Panc1 (cell line): ENCODE measurements at regions not wholly inside any gene's neighbourhood (a gene's known extent, or its start where the extent isn't known, plus 50 kb on each side); places are given as distances from the start of the nearest gene placed in this dataset.

ENCODE experiments used
- ATAC-seq: fragments of 200-7000 bp; cut with Tn5 transposase; 2 replicates; pipeline ENCODE4 v1.9.1; 2020; ENCODE audit warnings: mild to moderate bottlenecking, moderate library complexity
- BruUV-seq: library from RNA; stranded (reverse); fragments of 400-500 nt; replicated peaks from 2 replicates; lab custom pipeline; 2021; lab: Mats Ljungman, UMichigan
- CTCF ChIA-PET: fragments of 300-600 bp; sonication (Branson Sonifier 250); formaldehyde crosslinking; loops from one replicate; lab custom pipeline; 2022; ENCODE audit warnings: antibody characterized with exemption; lab: Charles Lee
- POLR2A ChIA-PET: fragments of 300-600 bp; sonication (Branson Sonifier 250); formaldehyde crosslinking; loops from one replicate; lab custom pipeline; 2022; ENCODE audit warnings: antibody characterized with exemption; lab: Charles Lee
- DNase-seq: peaks from one replicate; pipeline ENCODE4 v3.0.0-alpha.2; 2010; ENCODE audit warnings: low read depth, low spot score
- H3K27ac ChIP-seq: 2 replicates; pipeline ENCODE4 v1.5.1; 2011; ENCODE audit warnings: mild to moderate bottlenecking, low read length, inconsistent platforms
- H3K27me3 ChIP-seq: fragments of 200-500 bp; sonication (Bioruptor generic); 2 replicates; pipeline ENCODE4 v1.6.0; 2014; ENCODE audit warnings: low read length, inconsistent platforms; ENCODE audit not compliant: control insufficient read depth, insufficient read depth
- H3K36me3 ChIP-seq: fragments of 200-500 bp; sonication (Bioruptor generic); 2 replicates; pipeline ENCODE4 v1.5.1; 2014; ENCODE audit warnings: inconsistent platforms, mild to moderate bottlenecking, low read length, moderate library complexity; ENCODE audit not compliant: control insufficient read depth, insufficient read depth
- H3K4me1 ChIP-seq: 2 replicates; pipeline ENCODE4 v1.5.1; 2011; ENCODE audit warnings: inconsistent platforms, mild to moderate bottlenecking, low read length, moderate library complexity; ENCODE audit not compliant: control insufficient read depth, insufficient read depth
- H3K4me3 ChIP-seq, 2 experiments: 2 replicates each; pipeline ENCODE4 v1.5.1; 2011 to 2012; ENCODE audit warnings: low read depth in 2 of 2, low read length in 2 of 2, mild to moderate bottlenecking in 2 of 2, inconsistent platforms in 1 of 2, moderate library complexity in 1 of 2
- H3K9me3 ChIP-seq: fragments of 200-500 bp; sonication (Bioruptor generic); 2 replicates; pipeline ENCODE4 v1.5.1; 2014; ENCODE audit warnings: low read depth, mild to moderate bottlenecking, inconsistent platforms, low read length, moderate library complexity; ENCODE audit not compliant: control insufficient read depth, insufficient read depth
- POLR2AphosphoS5 ChIP-seq: IDR thresholded peaks from 2 replicates; pipeline ENCODE4 v1.6.1; 2012; ENCODE audit warnings: mild to moderate bottlenecking, low read depth, low read length, moderate library complexity
- SIN3A ChIP-seq: IDR thresholded peaks from 2 replicates; pipeline ENCODE4 v1.6.1; 2012; ENCODE audit warnings: low read depth, mild to moderate bottlenecking, low read length, moderate library complexity, borderline replicate concordance; ENCODE audit not compliant: insufficient read depth
- TCF7L2 ChIP-seq: IDR thresholded peaks from 2 replicates; pipeline ENCODE4 v1.6.1; 2011; ENCODE audit warnings: mild to moderate bottlenecking, low read depth, low read length, inconsistent platforms
- in situ Hi-C: cut with HindIII; loops from 2 replicates; pipeline ENCODE4 v1.10.0; 2016; ENCODE audit warnings: low sequenced_read_pairs, low pct_unique_long_range_greater_than_20kb
- intact Hi-C: fragments of 100-400 bp; cut with micrococcal nuclease; formaldehyde crosslinking; loops from one replicate; pipeline ENCODE4 v1.10.0; 2022; ENCODE audit not compliant: unreplicated experiment
- TF ChIP-seq, protein P1 (sequence below): fragments of 450-650 bp; IDR thresholded peaks from 2 replicates; pipeline ENCODE4 v1.5.1; 2017; ENCODE audit warnings: mild to moderate bottlenecking
- TF ChIP-seq, protein P2 (sequence below), 2 experiments: IDR thresholded peaks; 2 replicates each; pipeline ENCODE4 v1.6.1; 2011 to 2012; ENCODE audit warnings: low read depth in 2 of 2, control low read depth in 1 of 2, low read length in 1 of 2, mild to moderate bottlenecking in 1 of 2, moderate library complexity in 1 of 2; ENCODE audit not compliant: insufficient read depth in 1 of 2

DNA sequence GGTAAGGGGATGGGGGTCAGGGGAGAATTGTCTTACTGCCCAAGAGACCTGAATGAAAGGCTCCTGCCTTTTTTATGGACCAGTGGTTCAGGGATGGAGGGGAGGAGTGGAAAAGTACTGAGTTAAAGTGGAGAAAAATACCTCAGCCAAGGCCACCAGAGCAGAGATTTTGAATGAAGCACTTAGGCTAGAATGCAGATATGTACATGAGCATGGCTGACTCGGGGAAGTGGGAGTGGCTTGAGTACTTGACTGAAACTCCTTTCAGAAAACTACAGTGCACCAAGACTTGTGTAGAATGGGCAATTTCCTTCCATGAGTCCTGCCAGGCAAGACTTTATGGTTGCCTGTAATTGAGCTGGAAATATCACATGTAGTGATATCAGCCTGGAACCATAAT lies 429.6 kb upstream of the LRRC7 start:
- CTCF ChIA-PET = no interaction called here
- no peak overlapping the region for H3K4me3 ChIP-seq
- in situ Hi-C loops = no loop called here
- H3K27ac ChIP-seq = no peak overlapping the region
- H3K27me3 ChIP-seq = no peaks in the 10 kb centered on the region; the same call in 1 of the 2 replicates
- TF ChIP-seq SIN3A (no peak), POLR2AphosphoS5 (no peak), TCF7L2 (no peak)
- TF ChIP-seq, protein P1, sequence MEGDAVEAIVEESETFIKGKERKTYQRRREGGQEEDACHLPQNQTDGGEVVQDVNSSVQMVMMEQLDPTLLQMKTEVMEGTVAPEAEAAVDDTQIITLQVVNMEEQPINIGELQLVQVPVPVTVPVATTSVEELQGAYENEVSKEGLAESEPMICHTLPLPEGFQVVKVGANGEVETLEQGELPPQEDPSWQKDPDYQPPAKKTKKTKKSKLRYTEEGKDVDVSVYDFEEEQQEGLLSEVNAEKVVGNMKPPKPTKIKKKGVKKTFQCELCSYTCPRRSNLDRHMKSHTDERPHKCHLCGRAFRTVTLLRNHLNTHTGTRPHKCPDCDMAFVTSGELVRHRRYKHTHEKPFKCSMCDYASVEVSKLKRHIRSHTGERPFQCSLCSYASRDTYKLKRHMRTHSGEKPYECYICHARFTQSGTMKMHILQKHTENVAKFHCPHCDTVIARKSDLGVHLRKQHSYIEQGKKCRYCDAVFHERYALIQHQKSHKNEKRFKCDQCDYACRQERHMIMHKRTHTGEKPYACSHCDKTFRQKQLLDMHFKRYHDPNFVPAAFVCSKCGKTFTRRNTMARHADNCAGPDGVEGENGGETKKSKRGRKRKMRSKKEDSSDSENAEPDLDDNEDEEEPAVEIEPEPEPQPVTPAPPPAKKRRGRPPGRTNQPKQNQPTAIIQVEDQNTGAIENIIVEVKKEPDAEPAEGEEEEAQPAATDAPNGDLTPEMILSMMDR = no peak
- TF ChIP-seq, protein P2, sequence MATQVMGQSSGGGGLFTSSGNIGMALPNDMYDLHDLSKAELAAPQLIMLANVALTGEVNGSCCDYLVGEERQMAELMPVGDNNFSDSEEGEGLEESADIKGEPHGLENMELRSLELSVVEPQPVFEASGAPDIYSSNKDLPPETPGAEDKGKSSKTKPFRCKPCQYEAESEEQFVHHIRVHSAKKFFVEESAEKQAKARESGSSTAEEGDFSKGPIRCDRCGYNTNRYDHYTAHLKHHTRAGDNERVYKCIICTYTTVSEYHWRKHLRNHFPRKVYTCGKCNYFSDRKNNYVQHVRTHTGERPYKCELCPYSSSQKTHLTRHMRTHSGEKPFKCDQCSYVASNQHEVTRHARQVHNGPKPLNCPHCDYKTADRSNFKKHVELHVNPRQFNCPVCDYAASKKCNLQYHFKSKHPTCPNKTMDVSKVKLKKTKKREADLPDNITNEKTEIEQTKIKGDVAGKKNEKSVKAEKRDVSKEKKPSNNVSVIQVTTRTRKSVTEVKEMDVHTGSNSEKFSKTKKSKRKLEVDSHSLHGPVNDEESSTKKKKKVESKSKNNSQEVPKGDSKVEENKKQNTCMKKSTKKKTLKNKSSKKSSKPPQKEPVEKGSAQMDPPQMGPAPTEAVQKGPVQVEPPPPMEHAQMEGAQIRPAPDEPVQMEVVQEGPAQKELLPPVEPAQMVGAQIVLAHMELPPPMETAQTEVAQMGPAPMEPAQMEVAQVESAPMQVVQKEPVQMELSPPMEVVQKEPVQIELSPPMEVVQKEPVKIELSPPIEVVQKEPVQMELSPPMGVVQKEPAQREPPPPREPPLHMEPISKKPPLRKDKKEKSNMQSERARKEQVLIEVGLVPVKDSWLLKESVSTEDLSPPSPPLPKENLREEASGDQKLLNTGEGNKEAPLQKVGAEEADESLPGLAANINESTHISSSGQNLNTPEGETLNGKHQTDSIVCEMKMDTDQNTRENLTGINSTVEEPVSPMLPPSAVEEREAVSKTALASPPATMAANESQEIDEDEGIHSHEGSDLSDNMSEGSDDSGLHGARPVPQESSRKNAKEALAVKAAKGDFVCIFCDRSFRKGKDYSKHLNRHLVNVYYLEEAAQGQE (IDR thresholded peaks at IDR 0.05; ENCODE audit: insufficient read depth in 1 of 2, low read depth in 2 of 2, low read length in 1 of 2) = no peak
- intact Hi-C loops = no loop called here
- POLR2A ChIA-PET = no interaction called here
- no TSS peak for BruUV-seq
- DNase-seq = no peak
- 0 out of 2 replicates have a peak, but pooled peaks cover 5% of the 10 kb centered on the region for H3K9me3 ChIP-seq
- H3K36me3 ChIP-seq = no peaks in the 10 kb centered on the region
- no peaks in the 10 kb centered on the region for H3K4me1 ChIP-seq
- no peak for ATAC-seq

DNA sequence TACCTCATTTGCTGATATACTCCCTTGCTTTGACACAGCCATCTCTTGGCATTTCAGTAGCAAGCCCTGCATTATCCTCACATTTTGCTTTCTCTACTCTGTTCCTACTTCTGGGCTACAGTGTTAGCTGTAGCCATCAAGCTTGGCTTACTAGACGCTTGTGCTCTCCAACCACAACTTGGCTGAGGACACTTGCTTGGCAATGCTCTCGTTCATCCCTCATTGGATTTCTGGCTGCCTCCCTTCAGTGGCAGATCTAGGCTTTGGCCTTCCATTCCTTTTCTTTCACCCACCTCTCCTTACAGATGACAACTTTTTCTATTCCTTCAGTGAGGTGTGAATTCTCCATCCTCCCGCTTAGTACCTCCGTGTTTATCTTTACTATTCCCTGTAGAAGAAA lies 428.7 kb upstream of the LRRC7 start:
- Histone ChIP-seq H3K27me3 (no peaks in the 10 kb centered on the region; the same call in 1 of the 2 replicates), H3K27ac (no peak overlapping the region), H3K4me3 (no peak overlapping the region), H3K4me1 (no peaks in the 10 kb centered on the region), H3K36me3 (no peaks in the 10 kb centered on the region), H3K9me3 (0 out of 2 replicates have a peak, but pooled peaks cover 5% of the 10 kb centered on the region)
- POLR2A ChIA-PET = no interaction called here
- intact Hi-C loops = no loop called here
- no TSS peak for BruUV-seq
- no peak for DNase-seq
- ATAC-seq = no peak
- in situ Hi-C loops = no loop called here
- TF ChIP-seq TCF7L2 (no peak), POLR2AphosphoS5 (no peak), SIN3A (no peak)
- TF ChIP-seq, protein P2 (IDR thresholded peaks at IDR 0.05; ENCODE audit: insufficient read depth in 1 of 2, low read depth in 2 of 2, low read length in 1 of 2) = no peak
- TF ChIP-seq, protein P1 = no peak
- CTCF ChIA-PET = no interaction called here
